Neural progenitor cell (in vitro differentiated cells): ENCODE measurements at regions not wholly inside any gene's neighbourhood (a gene's known extent, or its start where the extent isn't known, plus 50 kb on each side); places are given as distances from the start of the nearest gene placed in this dataset.
A peak's percentile ranks its signal among the peaks of the same experiment; 100 is the strongest.

Source experiments
- DNase-seq: peaks from one replicate; pipeline ENCODE4 v3.0.0-alpha.2; 2016; ENCODE audit warnings: low spot score
- H2AFZ ChIP-seq: fragments of 200-600 bp; sonication (generic); replicated peaks from 2 replicates; pipeline ENCODE4 v1.6.1; 2016; ENCODE audit warnings: antibody characterized with exemption
- H3F3A ChIP-seq: fragments of 200-600 bp; sonication (generic); 2 replicates; pipeline ENCODE4 v1.6.1; 2016; ENCODE audit warnings: antibody characterized with exemption, low read depth
- H3K27ac ChIP-seq: fragments of 200-600 bp; sonication (generic); 2 replicates; pipeline ENCODE4 v1.5.1; 2016; ENCODE audit warnings: mild to moderate bottlenecking
- H3K27me3 ChIP-seq: fragments of 200-600 bp; sonication (generic); 2 replicates; pipeline ENCODE4 v1.6.1; 2016; ENCODE audit warnings: mild to moderate bottlenecking, moderate library complexity
- H3K36me3 ChIP-seq: fragments of 200-600 bp; sonication (generic); 2 replicates; pipeline ENCODE4 v1.5.1; 2016
- H3K4me1 ChIP-seq: fragments of 200-600 bp; sonication (generic); 2 replicates; pipeline ENCODE4 v1.6.1; 2016; ENCODE audit warnings: mixed run types
- H3K4me2 ChIP-seq: fragments of 200-600 bp; sonication (generic); 2 replicates; pipeline ENCODE4 v1.6.1; 2016
- H3K4me3 ChIP-seq: fragments of 200-600 bp; sonication (generic); 2 replicates; pipeline ENCODE4 v1.5.1; 2016
- H3K79me2 ChIP-seq: fragments of 200-600 bp; sonication (generic); 2 replicates; pipeline ENCODE4 v1.6.1; 2016; ENCODE audit warnings: low read depth
- H3K9ac ChIP-seq: fragments of 200-600 bp; sonication (generic); 2 replicates; pipeline ENCODE4 v1.6.1; 2016
- H3K9me3 ChIP-seq: fragments of 200-600 bp; sonication (generic); 2 replicates; pipeline ENCODE4 v1.5.1; 2016; ENCODE audit warnings: low read depth
- H4K20me1 ChIP-seq: fragments of 200-600 bp; sonication (generic); 2 replicates; pipeline ENCODE4 v1.6.1; 2016; ENCODE audit warnings: low read depth
- H3K27ac Mint-ChIP-seq: 3 replicates; pipeline ENCODE4 v1.8.0; 2021; ENCODE audit warnings: mixed read lengths
- H3K27me3 Mint-ChIP-seq: 2 replicates; pipeline ENCODE4 v1.8.0; 2022; ENCODE audit warnings: low read depth, mild to moderate bottlenecking, inconsistent platforms, moderate library complexity, mixed read lengths; ENCODE audit not compliant: insufficient read depth
- H3K36me3 Mint-ChIP-seq: 3 replicates; pipeline ENCODE4 v1.8.0; 2021; ENCODE audit warnings: mixed read lengths
- H3K4me1 Mint-ChIP-seq: 3 replicates; pipeline ENCODE4 v1.8.0; 2021; ENCODE audit warnings: mixed read lengths
- H3K4me3 Mint-ChIP-seq: 3 replicates; pipeline ENCODE4 v1.8.0; 2021; ENCODE audit warnings: mild to moderate bottlenecking, moderate library complexity, mixed read lengths
- H3K9me3 Mint-ChIP-seq: 3 replicates; pipeline ENCODE4 v1.8.0; 2020; ENCODE audit warnings: mixed read lengths
- CTCF ChIP-seq: fragments of 200-600 bp; sonication (generic); IDR thresholded peaks from 2 replicates; pipeline ENCODE4 v1.5.1; 2017; ENCODE audit warnings: antibody characterized with exemption, mild to moderate bottlenecking
- EZH2 ChIP-seq: fragments of 200-600 bp; sonication (generic); IDR thresholded peaks from 2 replicates; pipeline ENCODE4 v1.6.1; 2017; ENCODE audit warnings: antibody characterized with exemption, mild to moderate bottlenecking, moderate library complexity
- EZH2phosphoT487 ChIP-seq: fragments of 200-600 bp; sonication (generic); IDR thresholded peaks from 2 replicates; pipeline ENCODE4 v1.6.1; 2017; ENCODE audit warnings: antibody characterized with exemption

GRCh38 chr22:48357196-48357595 is 1470.5 kb downstream of the BRD1 start:
- H3K4me1 ChIP-seq = peaks cover 16% of the 10 kb centered on the region
- Mint-ChIP-seq H3K9me3 (peaks cover 4% of the 10 kb centered on the region), H3K27ac (no peak overlapping the region), H3K27me3 (peaks cover 2% of the 10 kb centered on the region), H3K4me3 (no peak overlapping the region), H3K36me3 (no peaks in the 10 kb centered on the region), H3K4me1 (peaks cover 17% of the 10 kb centered on the region)
- no peak overlapping the region for H2AFZ ChIP-seq
- no peaks in the 10 kb centered on the region for H3F3A ChIP-seq
- no peaks in the 10 kb centered on the region for H4K20me1 ChIP-seq
- H3K27me3 ChIP-seq = no peaks in the 10 kb centered on the region
- H3K9me3 ChIP-seq = no peaks in the 10 kb centered on the region
- no peak overlapping the region for H3K4me2 ChIP-seq
- H3K27ac ChIP-seq = no peak overlapping the region
- no peak overlapping the region for H3K9ac ChIP-seq
- no peaks in the 10 kb centered on the region for H3K79me2 ChIP-seq
- no peaks in the 10 kb centered on the region for H3K36me3 ChIP-seq
- no peak for TF ChIP-seq EZH2phosphoT487
- TF ChIP-seq CTCF = no peak
- TF ChIP-seq EZH2 = no peak
- DNase-seq = peak; percentile 24
- no peak overlapping the region for H3K4me3 ChIP-seq

GRCh38 chr22:48356731-48357130 is 1470.9 kb downstream of the BRD1 start:
- Histone ChIP-seq H3K27me3 (no peaks in the 10 kb centered on the region), H2AFZ (no peak overlapping the region), H3K27ac (no peak overlapping the region), H3K36me3 (no peaks in the 10 kb centered on the region), H3K4me1 (peaks cover 16% of the 10 kb centered on the region), H3F3A (no peaks in the 10 kb centered on the region), H3K4me3 (no peak overlapping the region), H3K9me3 (no peaks in the 10 kb centered on the region), H3K9ac (no peak overlapping the region), H3K4me2 (no peak overlapping the region), H4K20me1 (no peaks in the 10 kb centered on the region), H3K79me2 (no peaks in the 10 kb centered on the region)
- no peak overlapping the region for H3K4me3 Mint-ChIP-seq
- no peak for DNase-seq
- H3K27ac Mint-ChIP-seq = peak overlapping the region; percentile 27
- H3K4me1 Mint-ChIP-seq = peaks cover 17% of the 10 kb centered on the region
- H3K36me3 Mint-ChIP-seq = no peaks in the 10 kb centered on the region
- H3K9me3 Mint-ChIP-seq = peaks cover 4% of the 10 kb centered on the region
- TF ChIP-seq CTCF (no peak), EZH2phosphoT487 (no peak), EZH2 (no peak)
- H3K27me3 Mint-ChIP-seq = peaks cover 2% of the 10 kb centered on the region

- no peak overlapping the region for H3K27ac Mint-ChIP-seq
- Histone ChIP-seq H2AFZ (no peak overlapping the region), H3K9ac (no peak overlapping the region), H3K4me1 (peaks cover 33% of the 10 kb centered on the region), H3K4me3 (no peak overlapping the region), H3K4me2 (no peak overlapping the region), H4K20me1 (no peaks in the 10 kb centered on the region), H3K27ac (no peak overlapping the region), H3K36me3 (no peaks in the 10 kb centered on the region), H3K27me3 (no peaks in the 10 kb centered on the region), H3K9me3 (no peaks in the 10 kb centered on the region), H3K79me2 (no peaks in the 10 kb centered on the region), H3F3A (peaks cover 8% of the 10 kb centered on the region)
- H3K36me3 Mint-ChIP-seq = no peaks in the 10 kb centered on the region
- peaks cover 2% of the 10 kb centered on the region for H3K27me3 Mint-ChIP-seq
- TF ChIP-seq CTCF = no peak
- TF ChIP-seq EZH2phosphoT487 = no peak
- TF ChIP-seq EZH2 = no peak
- peaks cover 4% of the 10 kb centered on the region for H3K9me3 Mint-ChIP-seq
- H3K4me1 Mint-ChIP-seq = peaks cover 20% of the 10 kb centered on the region
- no peak for DNase-seq
- H3K4me3 Mint-ChIP-seq = no peak overlapping the region
Measured at GRCh38 chr22:48354096-48354495, 1473.6 kb downstream of the BRD1 start.
